Endodermal cell (in vitro differentiated cells): ENCODE measurements at regions not wholly inside any gene's neighbourhood (a gene's known extent, or its start where the extent isn't known, plus 50 kb on each side); places are given as distances from the start of the nearest gene placed in this dataset.

Source experiments
- DNase-seq: peaks from one replicate; pipeline ENCODE4 v3.0.0-alpha.2; 2017
- H3K27ac ChIP-seq: 2 replicates; pipeline ENCODE4 v1.5.1; 2013; ENCODE audit warnings: mild to moderate bottlenecking, low read depth, low read length, moderate library complexity
- H3K27me3 ChIP-seq: 2 replicates; pipeline ENCODE4 v1.6.1; 2013; ENCODE audit warnings: mild to moderate bottlenecking, low read length, moderate library complexity; ENCODE audit not compliant: insufficient read depth, control insufficient read depth, poor library complexity, severe bottlenecking
- H3K36me3 ChIP-seq: 2 replicates; pipeline ENCODE4 v1.7.0; 2013; ENCODE audit warnings: mild to moderate bottlenecking, low read length, moderate library complexity; ENCODE audit not compliant: control insufficient read depth, insufficient read depth
- H3K4me1 ChIP-seq: one replicate; pipeline ENCODE4 v1.7.0; 2013; ENCODE audit warnings: low read length; ENCODE audit not compliant: control insufficient read depth, insufficient read depth
- H3K4me3 ChIP-seq: 2 replicates; pipeline ENCODE4 v1.5.1; 2013; ENCODE audit warnings: mild to moderate bottlenecking, low read length, moderate library complexity
- H3K9ac ChIP-seq: 2 replicates; pipeline ENCODE4 v1.6.1; 2013; ENCODE audit warnings: mild to moderate bottlenecking, low read length, moderate library complexity; ENCODE audit not compliant: poor library complexity, severe bottlenecking; ENCODE audit errors: extremely low read depth
- H3K9me3 ChIP-seq: 2 replicates; pipeline ENCODE4 v1.6.1; 2013; ENCODE audit warnings: mild to moderate bottlenecking, low read length, moderate library complexity; ENCODE audit not compliant: control insufficient read depth
- H3K27ac Mint-ChIP-seq: 2 replicates; pipeline ENCODE4 v1.8.0; 2020; ENCODE audit warnings: mixed read lengths
- H3K27me3 Mint-ChIP-seq: 2 replicates; pipeline ENCODE4 v1.8.0; 2021; ENCODE audit warnings: mild to moderate bottlenecking, mixed read lengths; ENCODE audit not compliant: insufficient read depth
- H3K36me3 Mint-ChIP-seq: 2 replicates; pipeline ENCODE4 v1.8.0; 2020; ENCODE audit warnings: low read depth, mixed read lengths
- H3K4me1 Mint-ChIP-seq: 2 replicates; pipeline ENCODE4 v1.8.0; 2020; ENCODE audit warnings: mixed read lengths
- H3K4me3 Mint-ChIP-seq: 2 replicates; pipeline ENCODE4 v1.8.0; 2020; ENCODE audit warnings: mild to moderate bottlenecking, moderate library complexity, mixed read lengths
- H3K9me3 Mint-ChIP-seq: 2 replicates; pipeline ENCODE4 v1.8.0; 2020; ENCODE audit warnings: mild to moderate bottlenecking, mixed read lengths
- WGBS, 2 experiments: methylation state at CpG; one replicate each; pipeline versions ENCODE4 v1.1.5 to v1.1.7; 2013; ENCODE audit warnings: missing lambda C conversion rate in 2 of 2, mixed read lengths in 1 of 2; ENCODE audit not compliant: insufficient coverage in 1 of 2, insufficient read length in 1 of 2; 5-methylcytosine and 5-hydroxymethylcytosine counted together
- TF ChIP-seq, protein P1 (sequence below): fragments of 200-600 bp; sonication (generic); conservative IDR thresholded peaks from 2 replicates; pipeline ENCODE4 v1.5.0; 2021; ENCODE audit warnings: antibody characterized with exemption, mild to moderate bottlenecking

DNA sequence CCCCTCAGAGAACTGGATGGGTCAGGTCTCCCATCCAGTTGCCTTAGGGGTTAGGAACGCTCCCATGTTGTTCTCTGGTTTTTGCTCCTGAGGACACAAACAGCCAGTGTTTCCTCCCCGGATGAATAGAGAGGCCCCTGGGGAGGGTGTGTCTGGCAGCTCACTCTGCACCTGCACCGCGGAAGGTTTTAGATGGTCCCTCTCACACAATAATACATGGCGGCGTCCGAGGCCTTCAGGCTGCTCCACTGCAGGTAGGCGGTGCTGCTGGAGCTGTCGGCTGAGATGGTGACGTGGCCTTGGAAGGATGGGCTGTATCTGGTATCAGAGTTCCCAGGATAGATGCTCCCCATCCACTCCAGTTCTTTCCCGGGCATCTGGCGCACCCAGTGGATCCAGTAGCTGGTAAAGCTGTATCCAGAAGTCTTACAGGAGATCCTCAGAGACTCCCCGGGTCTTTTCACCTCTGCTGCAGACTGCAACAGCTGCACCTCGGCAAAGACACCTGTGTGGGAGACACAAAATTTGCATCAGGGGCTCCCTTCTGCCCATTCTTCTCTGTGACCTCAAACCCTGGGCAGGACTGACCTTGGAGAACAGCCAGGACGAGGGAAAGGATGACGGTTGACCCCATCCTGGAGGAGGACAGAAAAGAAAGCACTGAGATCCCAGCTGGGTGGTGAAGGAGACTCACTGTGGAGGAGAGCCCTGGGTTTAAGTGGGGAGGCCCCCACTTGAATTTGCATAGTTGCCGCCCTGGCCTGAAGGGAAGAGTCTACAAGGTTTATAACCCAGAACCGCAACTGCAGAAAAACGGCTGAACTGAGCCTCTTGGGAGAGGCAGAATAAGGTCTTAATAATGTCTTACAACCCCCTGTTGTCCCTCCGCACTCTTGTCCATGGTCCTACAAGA is 1324.8 kb downstream of the TMEM121 start:
- Histone ChIP-seq H3K9ac (no peak overlapping the region), H3K27ac (no peak overlapping the region), H3K4me1 (no peaks in the 10 kb centered on the region), H3K27me3 (no peaks in the 10 kb centered on the region), H3K9me3 (peaks cover 81% of the 10 kb centered on the region), H3K36me3 (no peaks in the 10 kb centered on the region), H3K4me3 (peak overlapping the region; percentile 23)
- WGBS, 2 experiments: 79% methylated on average over 13 to 20 of the region's 20 CpGs
- peaks cover 90% of the 10 kb centered on the region for H3K9me3 Mint-ChIP-seq
- no peak for DNase-seq
- no peaks in the 10 kb centered on the region for H3K36me3 Mint-ChIP-seq
- no peaks in the 10 kb centered on the region for H3K4me1 Mint-ChIP-seq
- TF ChIP-seq, protein P1, sequence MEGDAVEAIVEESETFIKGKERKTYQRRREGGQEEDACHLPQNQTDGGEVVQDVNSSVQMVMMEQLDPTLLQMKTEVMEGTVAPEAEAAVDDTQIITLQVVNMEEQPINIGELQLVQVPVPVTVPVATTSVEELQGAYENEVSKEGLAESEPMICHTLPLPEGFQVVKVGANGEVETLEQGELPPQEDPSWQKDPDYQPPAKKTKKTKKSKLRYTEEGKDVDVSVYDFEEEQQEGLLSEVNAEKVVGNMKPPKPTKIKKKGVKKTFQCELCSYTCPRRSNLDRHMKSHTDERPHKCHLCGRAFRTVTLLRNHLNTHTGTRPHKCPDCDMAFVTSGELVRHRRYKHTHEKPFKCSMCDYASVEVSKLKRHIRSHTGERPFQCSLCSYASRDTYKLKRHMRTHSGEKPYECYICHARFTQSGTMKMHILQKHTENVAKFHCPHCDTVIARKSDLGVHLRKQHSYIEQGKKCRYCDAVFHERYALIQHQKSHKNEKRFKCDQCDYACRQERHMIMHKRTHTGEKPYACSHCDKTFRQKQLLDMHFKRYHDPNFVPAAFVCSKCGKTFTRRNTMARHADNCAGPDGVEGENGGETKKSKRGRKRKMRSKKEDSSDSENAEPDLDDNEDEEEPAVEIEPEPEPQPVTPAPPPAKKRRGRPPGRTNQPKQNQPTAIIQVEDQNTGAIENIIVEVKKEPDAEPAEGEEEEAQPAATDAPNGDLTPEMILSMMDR: no peak
- no peaks in the 10 kb centered on the region for H3K27me3 Mint-ChIP-seq
- H3K4me3 Mint-ChIP-seq: no peak overlapping the region
- no peak overlapping the region for H3K27ac Mint-ChIP-seq

- WGBS, 2 experiments: 78 to 82% methylated on average over 6 to 23 of the region's 23 CpGs
- Histone ChIP-seq H3K27me3 (no peaks in the 10 kb centered on the region), H3K4me3 (no peak overlapping the region), H3K27ac (no peak overlapping the region), H3K36me3 (no peaks in the 10 kb centered on the region), H3K4me1 (no peaks in the 10 kb centered on the region), H3K9me3 (peaks cover 84% of the 10 kb centered on the region), H3K9ac (no peak overlapping the region)
- Mint-ChIP-seq H3K36me3 (no peaks in the 10 kb centered on the region), H3K9me3 (peaks cover 95% of the 10 kb centered on the region), H3K4me3 (no peak overlapping the region), H3K27ac (no peak overlapping the region), H3K4me1 (no peaks in the 10 kb centered on the region), H3K27me3 (no peaks in the 10 kb centered on the region)
- TF ChIP-seq, protein P1: peak; percentile 18
- peak; percentile 49 for DNase-seq
Observed at GRCh38 chr14:106872611-106873446, 1346.4 kb downstream of the TMEM121 start.

GRCh38 chr14:106874350-106874749 is 1348.0 kb downstream of the TMEM121 start:
- 51 to 61% methylated on average over 2 to 4 of the region's 4 CpGs for WGBS, 2 experiments
- no peak overlapping the region for H3K27ac Mint-ChIP-seq
- no peaks in the 10 kb centered on the region for H3K36me3 ChIP-seq
- no peak overlapping the region for H3K4me3 ChIP-seq
- H3K9me3 ChIP-seq: peaks cover 84% of the 10 kb centered on the region
- no peak overlapping the region for H3K27ac ChIP-seq
- H3K27me3 Mint-ChIP-seq: no peaks in the 10 kb centered on the region
- TF ChIP-seq, protein P1: no peak
- no peak overlapping the region for H3K4me3 Mint-ChIP-seq
- H3K9me3 Mint-ChIP-seq: peaks cover 95% of the 10 kb centered on the region
- no peaks in the 10 kb centered on the region for H3K27me3 ChIP-seq
- no peak for DNase-seq
- H3K4me1 ChIP-seq: no peaks in the 10 kb centered on the region
- no peaks in the 10 kb centered on the region for H3K4me1 Mint-ChIP-seq
- no peaks in the 10 kb centered on the region for H3K36me3 Mint-ChIP-seq
- H3K9ac ChIP-seq: no peak overlapping the region
